ENCODE measurements at regions not wholly inside any gene's neighbourhood (a gene's known extent, or its start where the extent isn't known, plus 50 kb on each side); places are given as distances from the start of the nearest gene placed in this dataset.

GRCh38 chrX:122184791-122185190 lies 999.3 kb upstream of the GRIA3 start:
- TF ChIP-seq, protein P1, sequence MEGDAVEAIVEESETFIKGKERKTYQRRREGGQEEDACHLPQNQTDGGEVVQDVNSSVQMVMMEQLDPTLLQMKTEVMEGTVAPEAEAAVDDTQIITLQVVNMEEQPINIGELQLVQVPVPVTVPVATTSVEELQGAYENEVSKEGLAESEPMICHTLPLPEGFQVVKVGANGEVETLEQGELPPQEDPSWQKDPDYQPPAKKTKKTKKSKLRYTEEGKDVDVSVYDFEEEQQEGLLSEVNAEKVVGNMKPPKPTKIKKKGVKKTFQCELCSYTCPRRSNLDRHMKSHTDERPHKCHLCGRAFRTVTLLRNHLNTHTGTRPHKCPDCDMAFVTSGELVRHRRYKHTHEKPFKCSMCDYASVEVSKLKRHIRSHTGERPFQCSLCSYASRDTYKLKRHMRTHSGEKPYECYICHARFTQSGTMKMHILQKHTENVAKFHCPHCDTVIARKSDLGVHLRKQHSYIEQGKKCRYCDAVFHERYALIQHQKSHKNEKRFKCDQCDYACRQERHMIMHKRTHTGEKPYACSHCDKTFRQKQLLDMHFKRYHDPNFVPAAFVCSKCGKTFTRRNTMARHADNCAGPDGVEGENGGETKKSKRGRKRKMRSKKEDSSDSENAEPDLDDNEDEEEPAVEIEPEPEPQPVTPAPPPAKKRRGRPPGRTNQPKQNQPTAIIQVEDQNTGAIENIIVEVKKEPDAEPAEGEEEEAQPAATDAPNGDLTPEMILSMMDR (IDR thresholded peaks at IDR 0.05), result no peak
- TF ChIP-seq EZH2 (IDR thresholded peaks at IDR 0.05; ENCODE audit: borderline replicate concordance, insufficient read depth, low read depth, low read length, poor library complexity, severe bottlenecking), result no peak

All from B cell (primary cell).